ENCODE measurements at regions not wholly inside any gene's neighbourhood (a gene's known extent, or its start where the extent isn't known, plus 50 kb on each side); places are given as distances from the start of the nearest gene placed in this dataset.

DNA sequence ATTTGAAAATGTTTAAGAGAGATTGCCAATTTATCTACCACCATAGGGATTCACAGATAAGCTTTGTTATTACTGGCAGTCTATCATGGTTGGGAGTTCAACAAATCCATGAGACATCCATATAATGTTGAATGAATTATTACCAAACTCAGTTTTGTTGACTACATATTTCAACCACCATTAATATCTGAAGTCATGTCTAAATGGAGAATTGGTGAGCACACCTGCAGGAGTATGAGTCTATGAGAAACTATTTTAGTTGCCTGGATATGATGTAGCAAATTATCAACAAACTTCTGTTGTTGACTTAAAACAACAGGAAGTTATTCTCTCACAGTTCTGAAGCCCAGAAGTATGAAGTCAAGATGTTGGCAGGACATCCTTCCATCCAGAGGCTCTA lies 126.8 kb upstream of the FBXL7 start:
- TF ChIP-seq CTCF (IDR thresholded peaks at IDR 0.05) (no peak), POLR2A (IDR thresholded peaks at IDR 0.05) (no peak)

Measured in testis (tissue), 2 donors.